Activated naive CD8-positive, alpha-beta T cell treated with anti-CD3 and anti-CD28 coated beads, Interleukin-2, amount 10 ng/mL, durations not matched to agents 7 days and 5 days (primary cell): ENCODE measurements at regions not wholly inside any gene's neighbourhood (a gene's known extent, or its start where the extent isn't known, plus 50 kb on each side); places are given as distances from the start of the nearest gene placed in this dataset.

ENCODE experiments used
- ATAC-seq: fragments of 150-1000 bp; cut with Tn5 transposase; one replicate; pipeline ENCODE4 v1.10.0; 2021; ENCODE audit warnings: low read depth, moderate library complexity
- POLR2A ChIA-PET: fragments of 350-600 bp; sonication (Branson Sonifier 250); formaldehyde crosslinking; loops from one replicate; lab custom pipeline; 2021; ENCODE audit warnings: antibody characterized with exemption; lab: Charles Lee
- DNase-seq: peaks from one replicate; pipeline ENCODE4 v3.0.0; 2021
- H3K27ac Mint-ChIP-seq: one replicate; pipeline ENCODE4 v1.8.0; 2022; ENCODE audit warnings: mild to moderate bottlenecking, mixed read lengths
- H3K27me3 Mint-ChIP-seq: one replicate; pipeline ENCODE4 v1.8.0; 2022; ENCODE audit warnings: mild to moderate bottlenecking, moderate library complexity, mixed read lengths
- H3K36me3 Mint-ChIP-seq: one replicate; pipeline ENCODE4 v1.8.0; 2021; ENCODE audit warnings: mild to moderate bottlenecking, mixed read lengths
- H3K4me1 Mint-ChIP-seq: one replicate; pipeline ENCODE4 v1.8.0; 2021; ENCODE audit warnings: mixed read lengths
- H3K4me3 Mint-ChIP-seq: one replicate; pipeline ENCODE4 v1.8.0; 2022; ENCODE audit warnings: mild to moderate bottlenecking, moderate library complexity, mixed read lengths
- H3K9me3 Mint-ChIP-seq: one replicate; pipeline ENCODE4 v1.8.0; 2021; ENCODE audit warnings: mixed read lengths

GRCh38 chr2:235277485-235277884, 216.4 kb upstream of the AGAP1 start:
- Mint-ChIP-seq H3K36me3 (no peaks in the 10 kb centered on the region), H3K4me3 (no peak overlapping the region), H3K4me1 (no peaks in the 10 kb centered on the region), H3K27me3 (peaks cover 42% of the 10 kb centered on the region), H3K27ac (no peak overlapping the region), H3K9me3 (no peaks in the 10 kb centered on the region)
- POLR2A ChIA-PET: no interaction called here
- DNase-seq (no peak), ATAC-seq (no peak)

- H3K36me3 Mint-ChIP-seq: no peaks in the 10 kb centered on the region
- POLR2A ChIA-PET: no interaction called here
- no peak overlapping the region for H3K27ac Mint-ChIP-seq
- no peak overlapping the region for H3K4me3 Mint-ChIP-seq
- ATAC-seq (no peak), DNase-seq (no peak)
- no peaks in the 10 kb centered on the region for H3K4me1 Mint-ChIP-seq
- no peaks in the 10 kb centered on the region for H3K9me3 Mint-ChIP-seq
- peaks cover 36% of the 10 kb centered on the region for H3K27me3 Mint-ChIP-seq
Measured at GRCh38 chr2:235278771-235279355, 215.0 kb upstream of the AGAP1 start.

GRCh38 chr2:235279965-235280364, 213.9 kb upstream of the AGAP1 start:
- Mint-ChIP-seq H3K4me3 (no peak overlapping the region), H3K27me3 (peaks cover 33% of the 10 kb centered on the region), H3K36me3 (no peaks in the 10 kb centered on the region), H3K9me3 (no peaks in the 10 kb centered on the region), H3K4me1 (no peaks in the 10 kb centered on the region), H3K27ac (no peak overlapping the region)
- POLR2A ChIA-PET: no interaction called here
- no peak for DNase-seq
- no peak for ATAC-seq

- Mint-ChIP-seq H3K4me3 (no peak overlapping the region), H3K27me3 (peaks cover 20% of the 10 kb centered on the region), H3K36me3 (no peaks in the 10 kb centered on the region), H3K27ac (no peak overlapping the region), H3K4me1 (no peaks in the 10 kb centered on the region), H3K9me3 (no peaks in the 10 kb centered on the region)
- ATAC-seq (no peak), DNase-seq (no peak)
- POLR2A ChIA-PET: no interaction called here
Measured at GRCh38 chr2:235283246-235283645, 210.6 kb upstream of the AGAP1 start.

- DNase-seq (no peak), ATAC-seq (no peak)
- H3K4me3 Mint-ChIP-seq: no peak overlapping the region
- no peaks in the 10 kb centered on the region for H3K9me3 Mint-ChIP-seq
- no peak overlapping the region for H3K27ac Mint-ChIP-seq
- H3K4me1 Mint-ChIP-seq: no peaks in the 10 kb centered on the region
- POLR2A ChIA-PET: no interaction called here
- peaks cover 8% of the 10 kb centered on the region for H3K27me3 Mint-ChIP-seq
- no peaks in the 10 kb centered on the region for H3K36me3 Mint-ChIP-seq
Measured at GRCh38 chr2:235286622-235287374, 207.0 kb upstream of the AGAP1 start.

- Mint-ChIP-seq H3K4me1 (no peaks in the 10 kb centered on the region), H3K27me3 (peaks cover 8% of the 10 kb centered on the region), H3K27ac (no peak overlapping the region), H3K9me3 (no peaks in the 10 kb centered on the region), H3K36me3 (no peaks in the 10 kb centered on the region), H3K4me3 (no peak overlapping the region)
- DNase-seq (no peak), ATAC-seq (no peak)
- POLR2A ChIA-PET: no interaction called here
Measured at GRCh38 chr2:235287375-235287733, 206.5 kb upstream of the AGAP1 start.

- POLR2A ChIA-PET: no interaction called here
- Mint-ChIP-seq H3K36me3 (no peaks in the 10 kb centered on the region), H3K27me3 (peaks cover 4% of the 10 kb centered on the region), H3K27ac (no peak overlapping the region), H3K4me3 (no peak overlapping the region), H3K9me3 (no peaks in the 10 kb centered on the region), H3K4me1 (no peaks in the 10 kb centered on the region)
- DNase-seq: no peak
- ATAC-seq: no peak
Measured at GRCh38 chr2:235291461-235291860, 202.4 kb upstream of the AGAP1 start.

- Mint-ChIP-seq H3K4me1 (no peaks in the 10 kb centered on the region), H3K27ac (no peak overlapping the region), H3K4me3 (no peak overlapping the region), H3K27me3 (peaks cover 4% of the 10 kb centered on the region), H3K9me3 (peaks cover 1% of the 10 kb centered on the region), H3K36me3 (no peaks in the 10 kb centered on the region)
- POLR2A ChIA-PET: no interaction called here
- ATAC-seq: no peak
- DNase-seq: no peak
Measured at GRCh38 chr2:235293061-235293460, 200.8 kb upstream of the AGAP1 start.

GRCh38 chr2:235295831-235296230, 198.0 kb upstream of the AGAP1 start:
- Mint-ChIP-seq H3K27ac (no peak overlapping the region), H3K27me3 (peaks cover 3% of the 10 kb centered on the region), H3K36me3 (no peaks in the 10 kb centered on the region), H3K4me3 (no peak overlapping the region), H3K4me1 (no peaks in the 10 kb centered on the region), H3K9me3 (peaks cover 1% of the 10 kb centered on the region)
- DNase-seq (no peak), ATAC-seq (no peak)
- POLR2A ChIA-PET: no interaction called here

- ATAC-seq (no peak), DNase-seq (no peak)
- no peaks in the 10 kb centered on the region for H3K4me1 Mint-ChIP-seq
- POLR2A ChIA-PET: no interaction called here
- H3K27me3 Mint-ChIP-seq: no peaks in the 10 kb centered on the region
- H3K27ac Mint-ChIP-seq: no peak overlapping the region
- no peaks in the 10 kb centered on the region for H3K36me3 Mint-ChIP-seq
- no peak overlapping the region for H3K4me3 Mint-ChIP-seq
- H3K9me3 Mint-ChIP-seq: peaks cover 1% of the 10 kb centered on the region
Measured at GRCh38 chr2:235300368-235301201, 193.3 kb upstream of the AGAP1 start.

GRCh38 chr2:235301202-235302076, 192.4 kb upstream of the AGAP1 start:
- no peak overlapping the region for H3K27ac Mint-ChIP-seq
- H3K4me1 Mint-ChIP-seq: no peaks in the 10 kb centered on the region
- H3K9me3 Mint-ChIP-seq: peaks cover 4% of the 10 kb centered on the region
- no peaks in the 10 kb centered on the region for H3K27me3 Mint-ChIP-seq
- POLR2A ChIA-PET: no interaction called here
- no peaks in the 10 kb centered on the region for H3K36me3 Mint-ChIP-seq
- no peak for DNase-seq
- ATAC-seq: no peak
- no peak overlapping the region for H3K4me3 Mint-ChIP-seq

- no peaks in the 10 kb centered on the region for H3K4me1 Mint-ChIP-seq
- peaks cover 2% of the 10 kb centered on the region for H3K27me3 Mint-ChIP-seq
- H3K9me3 Mint-ChIP-seq: peaks cover 4% of the 10 kb centered on the region
- no peak overlapping the region for H3K27ac Mint-ChIP-seq
- DNase-seq (no peak), ATAC-seq (no peak)
- POLR2A ChIA-PET: no interaction called here
- no peaks in the 10 kb centered on the region for H3K36me3 Mint-ChIP-seq
- no peak overlapping the region for H3K4me3 Mint-ChIP-seq
Measured at GRCh38 chr2:235302263-235302662, 191.6 kb upstream of the AGAP1 start.
